Embryonic facial prominence (tissue), 1 donor: ENCODE measurements at regions not wholly inside any gene's neighbourhood (a gene's known extent, or its start where the extent isn't known, plus 50 kb on each side); places are given as distances from the start of the nearest gene placed in this dataset.
A peak's percentile ranks its signal among the peaks of the same experiment; 100 is the strongest.

ENCODE experiments used
- DNase-seq: peaks from one replicate; pipeline ENCODE4 v3.0.0-alpha.2; 2016; ENCODE audit errors: extremely low spot score

DNA sequence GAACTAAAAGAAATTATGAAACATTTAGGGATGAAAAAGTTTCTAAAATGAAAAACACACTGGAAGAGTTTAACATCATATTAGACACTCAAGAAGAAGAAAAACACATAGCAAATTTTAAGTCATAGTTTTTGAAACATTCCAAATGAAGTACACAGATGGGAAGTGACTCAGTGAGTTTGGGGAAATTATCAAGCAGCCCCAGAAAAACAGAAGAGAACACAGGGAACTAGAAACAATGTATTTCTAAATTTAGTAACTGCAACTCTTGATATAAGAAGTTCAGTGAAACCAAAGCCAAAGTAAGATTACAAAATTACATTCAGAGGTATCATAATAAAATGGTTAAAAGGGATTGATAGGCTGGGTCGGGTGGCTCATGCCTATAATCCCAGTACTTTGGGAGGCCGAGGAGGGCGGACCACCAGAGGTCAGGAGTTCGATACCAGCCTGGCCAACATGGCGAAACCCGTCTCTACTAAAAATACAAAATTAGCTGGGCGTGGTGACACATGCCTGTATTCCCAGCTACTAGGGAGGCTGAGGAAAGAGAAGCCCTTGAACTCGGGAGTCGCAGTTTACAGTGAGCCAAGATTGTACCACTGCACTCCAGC is 461.2 kb downstream of the KCTD8 start:
- DNase-seq = no peak

DNA sequence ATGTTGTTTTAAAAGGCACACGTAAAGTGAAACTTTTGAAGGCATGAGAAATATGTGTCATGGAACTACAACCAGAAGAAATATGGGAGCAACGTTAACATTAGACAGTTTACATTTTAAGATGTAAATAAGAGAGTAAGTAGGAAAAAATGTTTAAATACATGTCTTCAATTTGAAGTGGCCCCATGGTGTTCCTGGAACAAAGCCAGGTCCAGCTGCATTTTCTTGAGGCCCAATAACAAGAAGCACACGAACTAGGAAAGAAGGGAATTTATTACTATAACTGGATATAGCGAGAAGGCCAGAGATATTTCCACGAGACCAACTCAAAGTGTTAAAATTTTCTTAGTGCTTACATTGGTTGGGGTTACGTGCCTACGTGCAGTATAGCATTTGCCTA is 458.1 kb downstream of the KCTD8 start:
- DNase-seq = peak; percentile 7

DNA sequence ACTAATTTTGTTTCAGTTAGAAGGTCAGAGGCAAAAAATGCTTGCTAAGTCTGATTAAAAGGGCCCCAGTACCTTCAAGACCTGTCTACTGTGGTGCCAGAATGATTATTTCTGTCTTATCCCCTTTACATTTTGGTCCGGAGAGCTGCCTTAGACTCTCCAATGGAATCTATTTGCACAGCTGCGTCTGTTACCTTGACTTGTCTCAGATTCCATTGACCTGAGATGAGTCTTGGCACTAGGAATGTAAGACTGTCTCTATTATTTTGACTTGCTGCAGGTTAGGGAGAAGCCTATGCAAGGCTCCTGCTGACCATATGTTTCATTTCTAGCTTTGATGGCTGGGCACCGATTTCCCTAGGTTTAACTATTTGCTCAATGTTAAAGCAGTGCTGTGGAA is 457.6 kb downstream of the KCTD8 start:
- no peak for DNase-seq

DNA sequence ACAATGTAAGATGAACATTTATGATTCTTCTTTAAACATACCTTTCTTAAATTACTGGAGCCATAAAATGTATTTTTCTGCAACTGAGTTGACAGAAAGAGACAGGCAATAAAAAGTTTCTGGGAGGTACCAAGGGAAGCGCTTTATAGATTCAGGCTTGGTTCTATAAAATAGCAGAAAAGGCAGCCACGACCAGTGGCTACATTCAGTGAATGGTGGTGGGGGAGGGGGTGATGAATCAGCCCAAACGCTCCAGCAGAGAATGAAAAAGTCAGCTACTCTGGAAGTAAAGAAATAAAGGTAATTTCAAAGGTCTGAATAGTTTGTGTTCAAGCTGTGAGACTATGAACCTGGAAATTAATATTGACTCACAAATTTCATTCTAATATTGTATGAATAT is 456.1 kb downstream of the KCTD8 start:
- DNase-seq = no peak

DNA sequence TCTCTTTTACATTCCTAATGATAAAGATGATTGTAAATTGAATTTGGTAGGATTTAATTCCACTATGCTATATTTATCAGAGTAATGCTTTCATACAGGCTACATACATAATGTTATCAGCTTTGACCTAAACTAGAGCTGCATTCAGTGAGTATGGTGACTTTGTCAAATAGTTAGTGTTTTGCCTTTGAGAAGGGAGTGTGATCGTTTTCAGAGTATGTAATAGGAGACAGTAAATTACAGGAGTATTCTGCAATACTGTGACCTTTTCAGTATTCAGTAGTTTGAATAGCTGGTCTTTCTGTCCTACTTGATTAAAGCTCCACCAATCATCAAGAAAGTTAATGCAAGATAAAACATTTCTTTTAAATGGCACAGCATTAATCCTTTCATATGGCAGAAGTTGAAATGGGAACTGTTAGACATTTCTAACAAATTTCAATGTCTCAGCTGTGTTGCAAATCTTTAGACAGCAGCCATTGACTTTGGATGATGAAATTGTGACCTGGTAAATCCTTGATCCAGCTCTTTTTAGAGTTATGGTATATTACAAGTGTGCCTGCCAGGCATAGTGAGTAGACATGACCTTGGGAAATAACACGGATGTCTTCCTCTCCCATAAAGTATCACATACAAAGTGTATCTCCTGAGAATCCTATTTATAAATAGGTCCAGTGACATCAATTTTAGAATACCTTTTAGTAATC is 455.3 kb downstream of the KCTD8 start:
- no peak for DNase-seq

DNA sequence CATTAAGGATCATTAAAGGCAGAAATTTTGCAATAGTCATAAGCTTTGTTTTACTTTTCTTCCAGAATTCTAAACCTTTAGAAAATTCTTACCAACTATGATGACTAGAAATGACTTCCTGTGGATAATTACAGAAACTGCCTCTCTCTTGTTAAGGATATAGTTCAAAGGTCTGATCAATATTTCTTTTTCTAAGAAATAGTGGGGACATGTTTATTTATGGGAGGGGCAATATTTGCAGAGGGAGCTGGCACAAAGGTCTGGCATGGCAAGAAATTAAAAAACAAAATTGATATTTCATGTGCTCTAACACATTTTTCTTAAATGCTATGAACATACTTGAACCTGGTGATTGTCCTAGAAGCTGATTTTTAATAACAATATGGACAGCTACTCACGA is 448.9 kb downstream of the KCTD8 start:
- DNase-seq = no peak

DNA sequence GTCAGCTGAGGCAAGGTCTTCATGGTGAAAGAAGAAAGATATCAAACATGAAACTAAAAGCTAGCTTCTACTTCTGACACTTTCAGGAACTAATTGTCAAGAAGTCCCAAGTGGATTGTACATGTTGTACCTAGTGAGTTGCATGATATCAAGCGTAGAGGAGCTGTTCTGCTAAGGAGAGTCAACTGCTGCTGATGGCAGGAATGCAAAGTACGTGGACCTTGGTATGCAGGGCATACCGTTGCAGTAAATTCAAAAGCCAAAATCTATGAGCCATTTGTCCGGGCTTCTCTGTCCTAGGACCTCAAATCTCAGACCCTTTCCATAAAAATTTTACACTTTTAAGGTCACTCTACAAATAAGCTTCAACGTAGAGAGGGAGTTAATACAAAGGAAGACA is 446.2 kb downstream of the KCTD8 start:
- DNase-seq = no peak

DNA sequence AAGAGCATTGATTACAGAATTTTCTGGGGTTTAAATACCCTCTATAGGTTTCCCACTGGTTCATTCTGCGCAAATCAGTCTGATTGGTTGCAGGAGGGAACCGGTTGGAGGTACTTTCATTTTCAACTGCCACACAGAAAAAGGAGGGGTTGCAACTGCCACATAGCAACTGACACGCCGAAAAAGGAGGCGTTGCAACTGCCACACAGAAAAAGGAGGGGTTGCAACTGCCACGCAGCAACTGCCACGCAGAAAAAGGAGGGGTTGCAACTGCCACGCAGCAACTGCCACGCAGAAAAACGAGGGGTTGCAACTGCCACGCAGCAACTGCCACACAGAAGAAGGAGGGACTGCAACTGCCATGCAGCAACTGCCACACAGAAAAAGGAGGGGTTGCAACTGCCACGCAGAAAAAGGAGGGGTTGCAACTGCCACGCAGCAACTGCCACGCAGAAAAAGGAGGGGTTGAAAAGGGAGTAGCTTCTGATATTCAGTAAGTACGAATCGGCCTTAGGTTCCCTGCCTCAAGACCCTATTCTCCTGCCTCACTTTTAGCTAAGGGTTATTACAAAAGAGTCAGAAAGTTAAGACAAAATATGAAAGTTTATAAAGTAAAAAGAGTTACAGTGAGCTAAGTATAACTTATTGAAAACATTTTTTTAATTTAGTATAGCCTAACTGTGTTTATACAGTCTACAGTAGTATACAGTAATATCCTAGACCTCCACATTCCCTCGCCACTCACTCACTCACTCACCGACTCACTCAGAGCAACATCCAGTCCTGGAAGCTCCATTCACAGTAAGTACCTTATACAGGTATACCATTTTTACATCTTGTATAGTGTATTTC is 431.8 kb downstream of the KCTD8 start:
- DNase-seq = no peak

DNA sequence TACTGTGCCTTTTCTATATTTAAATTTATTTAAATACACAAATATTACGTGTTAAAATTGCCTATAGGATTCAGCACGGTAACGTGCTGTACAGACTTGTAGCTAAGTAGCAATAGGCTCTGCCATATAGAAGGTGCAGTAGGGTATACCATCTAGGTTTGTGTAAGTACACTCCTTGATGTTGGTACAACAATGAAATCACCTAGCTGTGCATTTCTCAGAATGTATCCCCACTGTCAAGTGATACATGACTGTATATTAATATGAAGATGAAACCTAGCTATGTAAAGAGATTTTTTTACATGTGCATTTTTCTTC is 431.2 kb downstream of the KCTD8 start:
- no peak for DNase-seq

DNA sequence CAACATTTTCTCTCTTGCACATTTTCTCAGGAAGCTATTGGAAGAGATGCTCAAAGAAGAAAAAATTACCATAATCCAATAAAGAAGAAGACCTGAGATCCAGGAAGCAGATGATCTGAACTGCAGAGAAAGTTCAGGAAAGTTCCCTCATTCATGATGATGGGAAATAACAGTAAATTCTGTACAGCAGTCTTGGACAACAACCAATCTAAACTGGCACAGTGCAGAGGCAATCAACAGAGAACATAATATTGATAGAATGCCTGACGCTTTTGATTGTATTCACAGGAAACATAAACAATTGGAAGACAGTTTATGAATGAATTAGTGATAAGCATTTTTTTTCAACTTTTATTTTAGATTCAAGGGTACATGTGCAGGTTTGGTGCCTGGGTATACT is 428.9 kb downstream of the KCTD8 start:
- no peak for DNase-seq

DNA sequence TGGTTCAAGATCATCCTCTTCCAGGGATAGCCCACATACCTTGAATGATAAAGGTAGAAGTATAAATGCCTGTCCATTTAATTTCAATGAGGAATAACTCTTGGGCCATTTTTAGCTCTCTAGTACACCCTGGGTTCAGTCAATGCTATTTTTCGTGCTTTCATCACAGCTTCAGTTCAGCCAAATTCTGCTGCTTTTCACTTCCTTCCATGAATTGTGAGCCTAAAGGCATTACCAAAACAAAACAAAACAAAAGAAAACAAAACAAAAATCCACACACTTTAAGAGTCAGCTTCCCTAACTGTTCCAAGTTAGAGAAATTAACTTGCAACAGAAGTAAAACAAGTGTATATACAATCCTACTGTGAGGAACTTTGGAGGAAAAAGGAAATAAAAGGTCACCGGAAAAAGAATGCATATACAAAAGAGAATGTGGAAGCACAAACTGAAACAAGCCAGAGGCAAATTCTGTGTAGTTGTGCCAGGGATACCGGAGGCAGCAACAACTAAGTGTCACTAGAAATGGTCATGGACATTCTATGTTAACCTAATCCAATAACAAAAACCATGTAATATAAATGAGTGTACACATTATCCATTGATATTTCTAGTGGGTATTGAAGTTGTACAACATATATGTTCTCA is 423.1 kb downstream of the KCTD8 start:
- DNase-seq = no peak

DNA sequence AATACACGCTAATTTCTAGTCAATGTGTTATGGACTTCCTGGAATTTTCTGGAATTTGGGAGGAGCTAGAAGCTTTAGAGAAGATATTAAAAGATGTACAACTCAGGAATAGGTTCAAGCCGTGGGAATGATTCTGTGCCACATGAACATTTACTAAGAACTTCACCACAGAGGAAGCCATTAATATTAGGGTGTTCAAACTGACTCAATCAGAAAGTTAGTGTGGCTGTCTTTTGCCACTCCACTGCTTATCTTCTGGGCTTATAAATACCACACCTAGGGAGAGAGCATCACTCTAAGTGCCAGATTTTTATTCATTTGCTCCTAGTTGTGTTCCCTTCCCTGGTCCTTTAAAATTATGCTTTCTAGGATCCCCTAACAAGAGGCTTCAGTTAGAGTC is 409.8 kb downstream of the KCTD8 start:
- no peak for DNase-seq

DNA sequence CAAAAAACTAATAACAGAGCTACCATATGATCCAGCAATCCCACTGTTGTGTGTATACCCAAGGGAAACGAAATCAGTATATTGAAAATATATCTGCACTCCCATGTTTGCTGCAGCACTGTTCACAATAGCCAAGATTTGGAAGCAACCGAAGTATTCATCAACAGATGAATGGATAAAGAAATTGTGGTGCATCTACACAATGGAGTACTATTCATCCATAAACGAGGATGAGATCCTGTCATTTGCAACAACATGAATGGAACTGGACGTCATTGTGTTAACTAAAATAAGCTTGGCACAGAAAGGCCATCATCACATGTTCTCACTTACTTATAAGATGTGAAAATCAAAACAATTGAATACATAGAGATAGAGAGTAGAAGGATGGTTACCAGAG is 402.1 kb downstream of the KCTD8 start:
- DNase-seq = no peak

DNA sequence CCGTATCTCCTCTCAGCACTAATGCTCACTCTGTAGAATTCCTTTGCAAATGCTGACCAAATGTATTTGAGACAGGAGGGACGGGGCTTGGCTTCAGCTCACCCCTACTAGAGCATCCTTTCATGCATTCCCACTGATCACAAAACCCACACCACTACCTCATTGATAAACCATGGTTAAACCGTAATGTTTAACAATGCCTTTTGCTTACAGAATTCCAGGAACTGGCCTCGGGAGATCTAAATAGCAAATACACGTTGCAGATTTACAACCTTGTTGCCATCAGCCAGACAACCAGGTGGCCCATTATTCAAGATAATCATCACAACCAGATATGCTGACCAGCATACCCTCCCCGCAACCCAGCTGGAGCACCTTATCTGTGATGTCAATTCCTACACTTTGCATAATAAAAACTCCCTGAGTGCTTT is 391.9 kb downstream of the KCTD8 start:
- no peak for DNase-seq

DNA sequence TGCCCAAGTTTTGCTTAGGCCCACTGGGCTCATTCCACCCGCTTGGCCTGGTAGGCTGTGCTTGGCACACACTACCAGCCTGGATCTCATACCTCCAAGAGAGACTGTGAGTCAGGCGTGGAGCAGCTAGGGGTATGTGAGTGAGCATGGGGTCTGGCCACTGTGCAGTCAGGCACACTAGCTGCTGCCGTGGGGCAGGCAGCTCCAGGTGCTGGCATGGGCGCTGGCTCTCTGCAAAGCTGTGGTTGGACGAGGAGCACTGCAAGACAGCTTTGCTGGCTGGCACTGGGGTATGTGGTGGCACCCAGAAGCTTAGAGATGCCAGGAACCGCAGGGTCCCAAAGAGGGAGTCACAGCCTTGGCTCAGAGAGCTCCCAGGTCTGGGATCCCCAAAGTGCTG is 377.8 kb downstream of the KCTD8 start:
- no peak for DNase-seq

DNA sequence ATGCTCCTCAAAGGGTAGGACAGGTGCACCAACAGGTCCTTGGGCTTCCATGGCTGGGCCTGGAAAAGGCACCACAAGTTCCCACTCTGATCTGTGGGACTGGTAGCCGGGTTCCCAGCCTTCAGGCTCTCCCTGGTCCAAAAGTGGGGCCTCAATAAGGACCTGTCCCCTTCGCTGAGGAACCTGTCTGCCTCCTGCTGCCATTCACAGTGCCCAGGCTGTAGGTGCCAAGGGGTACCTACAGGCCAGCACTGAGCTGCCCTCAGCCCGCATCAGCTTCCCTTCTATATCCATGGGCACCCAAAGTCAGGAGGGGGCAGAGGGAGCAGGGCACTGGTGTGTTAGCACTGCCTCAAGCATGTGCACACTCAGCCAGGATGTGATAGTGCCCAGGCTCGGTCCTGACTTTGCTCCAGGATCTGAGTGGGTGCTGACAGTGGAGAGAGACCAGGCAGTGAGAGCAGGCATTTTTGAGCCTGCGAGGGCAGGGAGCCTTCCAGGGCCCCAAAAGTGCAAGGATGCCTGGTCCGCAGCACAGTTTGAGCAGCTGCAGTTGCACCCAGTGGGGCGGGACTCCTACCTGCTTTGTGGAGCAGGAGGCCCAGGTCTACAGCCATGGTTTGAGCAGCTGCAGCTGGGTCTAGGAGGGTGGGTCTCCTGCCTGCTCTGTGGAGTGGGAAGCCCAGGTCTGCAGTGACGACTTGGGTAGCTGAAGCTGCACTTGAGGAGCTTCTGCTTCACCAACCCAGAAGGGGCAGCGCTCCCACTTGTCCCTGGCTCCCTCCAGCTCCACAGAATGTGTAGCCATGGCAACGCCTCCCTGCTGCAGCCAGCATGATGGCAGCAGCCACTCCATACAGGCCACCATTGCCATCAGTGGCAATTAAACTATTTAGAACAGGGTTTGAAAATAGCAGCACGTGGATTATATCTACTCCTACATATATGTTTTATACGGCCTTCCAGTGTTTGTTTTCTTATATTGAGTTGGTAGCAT is 376.4 kb downstream of the KCTD8 start:
- DNase-seq = no peak

DNA sequence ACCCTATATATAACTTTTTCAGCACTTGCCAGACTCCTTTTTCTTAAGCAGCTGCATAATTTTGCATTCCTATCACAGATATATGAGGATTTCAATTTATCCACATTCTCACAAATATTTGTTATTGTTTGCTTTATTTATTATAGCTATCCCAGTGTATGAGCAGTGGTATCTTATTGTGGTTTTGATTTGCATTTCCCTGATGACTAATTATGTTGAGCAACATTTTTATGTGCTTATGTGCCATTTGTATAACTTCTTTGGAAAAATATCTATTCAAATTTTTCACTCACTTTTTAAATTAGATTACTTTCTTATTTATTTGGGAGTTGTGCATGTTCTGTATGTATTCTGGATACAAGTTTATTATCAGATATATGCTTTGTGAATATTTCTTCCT is 361.9 kb downstream of the KCTD8 start:
- DNase-seq = no peak

DNA sequence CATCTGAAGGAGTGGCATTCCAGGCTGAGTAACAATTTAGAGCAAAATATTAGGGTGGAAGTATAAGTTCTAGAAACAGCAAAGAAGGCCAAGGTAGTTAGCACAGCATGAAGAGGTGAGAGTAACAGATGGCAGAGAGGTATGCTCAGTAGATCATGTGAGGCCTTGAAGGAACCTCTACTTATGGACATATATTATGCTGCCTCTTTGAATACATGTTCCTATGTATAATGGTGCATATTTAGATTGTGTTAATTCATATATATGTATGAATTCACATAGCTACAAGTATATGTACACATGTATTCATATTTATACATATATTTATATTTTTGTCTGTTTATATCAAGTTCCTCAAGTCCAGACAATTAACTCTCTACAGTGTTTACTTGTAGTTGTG is 355.2 kb downstream of the KCTD8 start:
- no peak for DNase-seq

DNA sequence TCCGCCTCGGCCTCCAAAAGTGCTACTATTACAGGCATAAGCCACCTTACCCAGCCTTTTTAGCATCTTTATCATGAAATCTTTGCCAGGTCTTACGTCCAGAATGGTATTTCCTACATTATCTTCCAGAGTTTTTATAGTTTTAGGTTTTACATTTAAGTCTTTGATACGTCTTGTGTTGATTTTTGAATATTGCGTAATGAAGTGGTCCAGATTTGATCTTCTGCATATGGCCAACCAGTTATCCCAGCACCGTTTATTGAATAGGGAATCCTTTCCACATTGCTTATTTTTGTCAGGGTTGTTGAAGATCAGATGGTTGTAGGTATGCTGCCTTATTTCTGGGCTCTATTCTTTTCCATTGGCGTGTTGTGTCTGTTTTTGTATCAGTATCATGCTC is 349.6 kb downstream of the KCTD8 start:
- DNase-seq = no peak

DNA sequence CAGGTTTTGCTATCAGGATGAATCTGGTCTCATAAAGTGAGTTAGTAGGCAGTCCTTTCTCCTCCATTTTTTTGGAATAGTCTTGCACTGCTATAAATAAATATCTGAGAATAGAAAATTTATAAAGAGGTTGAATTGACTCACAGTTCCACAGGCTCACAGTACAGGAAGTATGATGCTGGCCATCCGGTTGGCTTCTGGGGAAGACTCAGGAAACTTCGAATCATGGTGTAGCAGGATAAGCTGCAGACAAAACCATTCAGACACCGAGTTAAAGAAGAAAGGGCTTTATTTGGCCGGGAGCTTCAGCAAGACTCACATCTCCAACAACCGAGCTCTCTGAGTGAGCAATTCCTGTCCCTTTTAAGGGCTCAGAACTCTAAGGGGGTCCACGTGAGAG is 348.2 kb downstream of the KCTD8 start:
- no peak for DNase-seq

DNA sequence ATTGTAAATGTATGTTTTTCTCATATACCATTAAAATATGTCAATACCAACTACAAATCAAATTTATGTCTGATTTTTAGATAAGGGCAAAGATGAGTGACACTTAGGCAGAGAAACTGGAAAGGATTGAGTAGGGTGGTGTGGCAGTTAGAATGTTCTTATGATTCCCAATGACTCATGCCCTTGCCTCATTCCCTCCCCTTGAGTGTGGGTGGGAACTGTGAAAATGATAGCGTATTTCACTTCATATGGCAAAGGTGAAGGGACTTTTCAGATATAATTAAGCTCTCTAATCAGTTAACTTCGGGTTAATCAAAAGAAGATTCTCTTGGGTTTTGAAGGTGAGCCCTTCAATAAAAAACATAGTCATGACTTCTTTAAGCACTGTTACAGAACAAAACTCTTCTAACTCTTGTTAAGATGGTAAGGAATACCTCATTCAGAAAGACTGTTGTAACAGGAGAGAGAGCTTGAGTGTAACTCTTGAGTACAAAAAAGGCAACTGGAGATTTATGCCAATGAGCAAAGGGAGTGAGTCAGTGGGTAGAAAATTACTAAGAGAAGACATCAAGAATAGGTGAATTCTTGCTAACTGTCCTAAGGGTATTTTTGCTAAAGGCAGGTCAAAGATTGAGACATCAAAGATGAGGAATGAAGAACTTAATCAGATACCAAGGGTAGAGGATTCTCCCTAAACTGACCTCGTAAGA is 329.5 kb downstream of the KCTD8 start:
- no peak for DNase-seq
